ENCODE measurements at regions not wholly inside any gene's neighbourhood (a gene's known extent, or its start where the extent isn't known, plus 50 kb on each side); places are given as distances from the start of the nearest gene placed in this dataset.

DNA sequence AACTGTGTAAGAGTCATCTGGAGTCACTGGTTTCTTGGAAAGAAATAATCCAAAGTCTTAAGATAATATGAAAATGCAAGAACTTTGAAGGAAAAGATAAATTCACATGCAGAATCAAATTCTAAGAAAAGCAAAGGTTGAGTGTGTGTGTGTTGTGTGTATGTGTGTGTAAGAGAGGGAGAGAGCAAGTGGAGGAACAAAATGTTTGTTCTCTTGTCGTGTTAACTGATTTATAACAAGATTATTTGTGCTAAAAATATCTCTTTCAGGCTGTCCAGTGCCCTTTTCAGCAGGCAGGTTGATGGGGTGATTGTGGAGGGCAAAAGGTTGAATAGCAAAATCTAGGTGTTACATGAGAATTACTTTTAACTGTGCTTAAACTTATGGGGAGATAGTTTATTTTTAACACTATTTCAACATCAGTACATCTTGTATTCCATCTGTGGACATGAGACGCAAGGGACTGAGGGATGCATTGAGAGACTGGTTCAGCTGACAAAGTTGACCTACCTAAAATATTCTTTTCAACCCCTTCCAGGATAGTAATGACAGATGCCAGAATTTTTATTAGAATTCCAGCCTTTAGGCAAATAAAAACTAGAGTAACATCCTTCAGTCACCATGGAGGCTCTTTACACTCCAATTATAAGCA is 342.4 kb upstream of the CD180 start:
- in situ Hi-C loops (cut with HindIII; ENCODE audit: low pct_unique_long_range_greater_than_20kb, low sequenced_read_pairs) = no loop called here
- no peak for DNase-seq (ENCODE audit: low read depth, low spot score)

DNA sequence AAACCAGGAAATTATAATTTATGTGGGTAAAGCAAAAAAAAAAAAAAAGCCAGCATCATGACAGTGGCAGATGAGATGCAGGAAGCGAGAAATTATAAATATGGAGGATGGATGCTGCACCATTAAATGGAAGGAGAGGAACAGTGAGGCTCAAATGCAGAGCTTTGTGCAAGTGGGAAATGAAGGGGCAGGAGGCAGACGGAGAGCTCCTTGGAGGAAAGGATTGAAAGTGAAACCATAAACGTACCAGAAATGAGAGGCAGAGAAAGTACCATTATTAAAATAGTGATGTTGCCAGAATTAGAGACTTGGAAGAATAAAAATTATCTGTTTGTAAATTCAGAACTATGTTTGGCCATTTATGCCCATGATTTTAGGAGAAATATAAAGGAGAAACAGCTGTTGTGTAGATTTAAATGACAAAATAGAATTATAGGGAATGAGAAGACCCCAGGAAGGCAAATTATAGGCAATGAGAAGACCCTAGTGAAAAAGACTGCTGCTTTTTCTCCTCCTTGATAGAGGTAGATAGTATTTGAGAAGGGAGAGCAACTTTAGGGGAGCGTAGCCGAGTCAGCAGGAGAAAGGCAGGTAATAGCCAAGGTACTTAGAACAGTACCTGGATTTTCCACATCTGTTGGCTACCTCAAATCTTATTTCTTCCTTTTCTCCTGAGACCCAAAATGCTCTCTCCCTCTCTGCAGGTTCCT is 341.0 kb upstream of the CD180 start:
- in situ Hi-C loops (cut with HindIII; ENCODE audit: low pct_unique_long_range_greater_than_20kb, low sequenced_read_pairs) = no loop called here

DNA sequence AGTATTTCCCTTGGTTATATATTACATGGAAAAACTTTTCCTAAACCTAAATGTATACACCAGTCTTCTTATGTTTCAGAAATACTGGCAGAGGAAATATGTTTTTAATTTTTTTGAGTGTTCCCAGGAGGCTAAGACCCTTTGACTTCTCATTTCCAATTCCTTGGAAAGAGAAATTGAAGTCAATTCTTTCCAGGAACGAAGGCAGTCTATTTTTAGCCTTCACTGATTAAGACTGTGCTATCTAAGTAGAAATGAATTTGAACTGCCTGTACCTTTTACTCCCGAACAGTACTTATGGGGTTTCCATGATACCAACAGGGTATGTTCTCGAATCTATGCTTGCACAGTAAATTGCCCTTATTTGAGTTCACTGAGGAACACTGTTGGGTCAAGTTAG is 340.3 kb upstream of the CD180 start:
- in situ Hi-C loops (cut with HindIII; ENCODE audit: low pct_unique_long_range_greater_than_20kb, low sequenced_read_pairs) = no loop called here
- DNase-seq (ENCODE audit: low read depth, low spot score) = no peak

More for the DNA sequence above, 341.0 kb upstream of the CD180 start:
- DNase-seq (ENCODE audit: low read depth, low spot score) = peak; percentile 26

DNA sequence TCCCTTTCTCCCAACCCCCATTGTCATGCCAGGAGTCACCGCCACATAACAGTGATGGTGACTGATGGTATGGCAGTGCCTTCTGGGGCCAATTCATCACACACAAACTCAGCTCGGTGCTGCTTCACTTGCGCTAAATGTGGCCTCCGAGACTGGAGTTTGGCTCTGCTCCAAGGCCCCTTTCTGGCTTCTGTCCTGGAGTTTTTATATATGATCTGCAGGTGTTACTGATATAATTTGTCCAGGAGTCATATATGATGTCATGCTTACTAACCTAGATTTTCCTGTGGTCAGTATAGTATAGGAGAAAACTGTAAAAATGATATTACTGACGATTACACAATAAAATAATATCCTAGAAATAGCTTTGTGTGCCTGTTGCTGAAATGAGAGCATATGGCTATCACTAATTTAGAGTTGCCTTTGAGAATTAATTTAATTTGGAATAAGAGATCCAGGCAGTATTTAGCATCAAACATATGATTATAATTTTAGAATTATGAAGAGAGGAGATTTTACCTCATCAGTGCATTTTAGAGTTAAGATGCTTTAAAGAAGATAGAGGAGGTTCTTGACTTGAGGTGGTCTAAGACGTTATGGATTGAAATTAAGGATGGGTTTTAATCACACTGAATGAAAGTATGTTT is 334.1 kb upstream of the CD180 start:
- in situ Hi-C loops (cut with HindIII; ENCODE audit: low pct_unique_long_range_greater_than_20kb, low sequenced_read_pairs) = no loop called here
- DNase-seq (ENCODE audit: low read depth, low spot score) = no peak

DNA sequence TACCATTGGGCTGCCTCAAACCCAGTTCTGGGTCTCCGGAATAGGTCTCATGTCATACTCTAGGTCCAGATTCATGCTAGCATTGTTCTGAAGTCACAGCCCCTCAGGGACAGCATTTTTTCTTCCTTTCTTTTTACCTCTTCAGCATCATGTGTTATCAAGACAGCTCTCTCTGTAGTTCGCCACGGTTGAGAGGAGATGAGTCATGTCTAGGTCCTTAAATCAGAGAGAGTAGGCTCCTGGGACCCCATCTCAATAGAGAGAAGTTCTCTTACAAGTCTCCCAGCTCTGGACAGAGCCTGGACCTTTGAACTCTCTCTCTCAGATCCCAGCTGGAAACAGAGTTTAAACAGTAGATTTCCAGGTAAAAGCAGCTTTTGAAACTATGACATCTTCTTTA is 332.4 kb upstream of the CD180 start:
- in situ Hi-C loops (cut with HindIII; ENCODE audit: low pct_unique_long_range_greater_than_20kb, low sequenced_read_pairs) = no loop called here

DNA sequence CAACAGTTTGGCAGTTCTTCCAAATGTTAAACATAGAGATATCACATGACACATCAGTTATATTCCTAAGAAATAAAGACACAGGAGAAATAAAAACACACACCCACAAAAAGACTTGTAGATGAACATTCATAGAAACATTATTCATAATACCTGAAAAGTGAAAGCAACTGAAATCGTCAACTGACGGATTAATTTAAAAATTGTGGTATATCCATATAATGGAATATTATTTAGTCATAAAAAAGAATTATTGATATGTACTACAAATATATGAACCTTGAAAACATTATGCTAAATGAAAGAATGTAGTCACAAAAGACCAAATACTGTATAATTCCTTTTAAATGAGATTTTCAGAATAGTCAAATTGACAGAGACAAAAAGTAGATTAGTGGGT is 330.2 kb upstream of the CD180 start:
- no peak for DNase-seq (ENCODE audit: low read depth, low spot score)
- in situ Hi-C loops (cut with HindIII; ENCODE audit: low pct_unique_long_range_greater_than_20kb, low sequenced_read_pairs) = no loop called here

More for the DNA sequence above, 332.4 kb upstream of the CD180 start:
- DNase-seq (ENCODE audit: low read depth, low spot score) = no peak

DNA sequence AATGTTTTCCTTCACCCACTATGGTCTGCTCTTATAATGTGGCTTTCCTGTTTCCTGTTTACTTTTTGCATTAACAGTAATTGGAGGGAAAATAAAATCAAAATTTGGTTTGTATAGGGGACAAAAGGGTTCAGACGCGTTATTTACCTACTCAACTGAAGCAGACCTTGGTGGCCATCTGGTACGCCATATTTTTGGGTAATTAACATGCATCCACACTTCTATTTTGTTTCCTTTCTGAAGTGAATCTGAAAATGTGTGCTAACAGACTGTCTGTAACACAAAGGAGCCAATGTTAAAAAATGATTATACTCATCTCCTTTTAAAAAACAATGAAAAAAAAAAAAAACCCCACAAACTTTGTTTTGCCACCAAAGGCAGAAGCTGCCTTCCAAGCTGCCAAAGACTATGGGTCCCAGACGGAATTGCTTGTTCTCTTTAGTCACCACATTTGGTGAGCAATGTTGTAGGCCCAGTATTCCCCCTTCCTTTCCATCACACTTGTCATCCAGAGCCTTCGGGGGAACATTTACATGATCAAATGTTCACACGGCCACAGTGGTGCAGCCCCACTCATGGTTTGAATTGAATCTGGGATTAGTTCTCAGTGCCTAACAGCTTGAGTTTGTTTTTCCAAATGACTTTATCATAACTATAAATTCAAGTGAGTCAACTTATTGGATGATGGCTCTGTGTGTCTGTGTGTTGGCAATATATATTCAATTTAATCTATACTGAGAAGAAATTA is 323.7 kb upstream of the CD180 start:
- in situ Hi-C loops (cut with HindIII; ENCODE audit: low pct_unique_long_range_greater_than_20kb, low sequenced_read_pairs) = no loop called here
- no peak for DNase-seq (ENCODE audit: low read depth, low spot score)

- in situ Hi-C loops (cut with HindIII; ENCODE audit: low pct_unique_long_range_greater_than_20kb, low sequenced_read_pairs) = no loop called here
- DNase-seq (ENCODE audit: low read depth, low spot score) = no peak
These were observed 321.6 kb upstream of the CD180 start for GRCh38 chr5:67518227-67518626.

- no peak for DNase-seq (ENCODE audit: low read depth, low spot score)
- in situ Hi-C loops (cut with HindIII; ENCODE audit: low pct_unique_long_range_greater_than_20kb, low sequenced_read_pairs) = no loop called here
These were observed 320.5 kb upstream of the CD180 start for GRCh38 chr5:67516948-67517565.

DNA sequence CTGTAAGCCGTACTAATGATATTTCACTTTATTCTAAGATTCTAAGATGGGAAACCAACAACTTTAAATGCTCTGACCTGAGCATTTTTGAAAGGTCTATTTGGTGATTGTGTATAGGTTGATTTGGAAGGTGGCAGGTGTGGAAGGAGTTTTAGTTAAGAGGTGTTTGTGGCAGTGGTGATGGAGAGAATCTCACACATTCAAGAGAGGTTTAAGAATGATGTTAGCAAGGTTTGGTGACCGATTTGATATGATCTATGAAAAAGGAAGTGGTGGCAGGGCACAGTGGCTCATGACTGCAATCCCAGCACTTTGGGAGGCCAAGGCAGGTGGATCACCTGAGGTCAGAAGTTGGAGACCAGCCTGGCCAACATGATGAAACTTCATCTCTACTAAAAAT is 319.2 kb upstream of the CD180 start:
- no peak for DNase-seq (ENCODE audit: low read depth, low spot score)
- in situ Hi-C loops (cut with HindIII; ENCODE audit: low pct_unique_long_range_greater_than_20kb, low sequenced_read_pairs) = no loop called here

DNA sequence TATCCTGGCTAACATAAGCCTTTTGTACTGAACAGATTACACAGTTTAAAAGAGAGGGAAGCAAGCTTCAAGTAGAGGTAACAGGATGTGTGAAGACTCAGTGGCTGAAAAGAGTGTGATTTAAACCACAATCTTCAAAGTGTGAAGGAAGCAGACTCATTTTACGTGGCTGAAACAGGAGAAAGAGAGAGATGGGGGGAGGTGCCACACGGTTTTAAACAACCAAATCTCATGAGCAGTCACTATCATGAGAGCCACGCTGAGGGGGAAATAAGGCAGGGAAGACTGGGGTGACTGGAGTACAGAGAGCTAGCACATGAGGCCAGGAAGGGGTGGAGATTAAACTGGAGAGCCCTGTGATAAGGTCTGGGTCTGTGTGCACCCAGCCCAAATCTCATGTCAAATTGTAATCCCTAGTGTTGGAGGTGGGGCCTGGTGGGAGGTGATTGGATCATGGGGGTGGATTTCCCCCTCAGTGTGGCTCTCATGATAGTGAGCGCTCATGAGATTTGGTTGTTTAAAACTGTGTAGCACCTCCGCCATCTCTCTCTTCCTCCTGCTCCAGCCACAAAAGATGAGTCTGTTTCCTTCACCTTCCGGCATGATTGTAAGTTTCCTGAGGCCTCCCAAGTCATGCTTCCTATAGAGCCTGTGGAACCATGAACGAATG is 318.6 kb upstream of the CD180 start:
- DNase-seq (ENCODE audit: low read depth, low spot score) = no peak
- in situ Hi-C loops (cut with HindIII; ENCODE audit: low pct_unique_long_range_greater_than_20kb, low sequenced_read_pairs) = no loop called here

DNA sequence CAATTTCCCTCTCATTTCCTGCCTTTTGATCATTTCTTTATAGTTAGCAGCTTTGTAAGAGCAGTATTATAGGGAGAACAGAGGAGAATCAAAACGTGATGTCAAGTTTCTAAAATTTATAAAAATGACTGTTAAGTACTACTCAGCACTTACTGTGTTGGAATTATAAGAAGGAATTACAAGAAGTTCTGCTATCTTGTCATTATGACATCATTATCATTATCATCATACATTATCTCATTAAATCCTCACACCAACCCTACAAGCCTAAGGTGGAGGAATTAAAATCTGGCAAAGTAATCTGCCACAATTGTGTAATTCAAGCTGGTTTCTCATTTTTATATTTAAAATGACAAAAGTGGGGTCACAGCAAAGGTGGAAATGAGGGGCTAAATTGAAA is 316.2 kb upstream of the CD180 start:
- in situ Hi-C loops (cut with HindIII; ENCODE audit: low pct_unique_long_range_greater_than_20kb, low sequenced_read_pairs) = no loop called here

DNA sequence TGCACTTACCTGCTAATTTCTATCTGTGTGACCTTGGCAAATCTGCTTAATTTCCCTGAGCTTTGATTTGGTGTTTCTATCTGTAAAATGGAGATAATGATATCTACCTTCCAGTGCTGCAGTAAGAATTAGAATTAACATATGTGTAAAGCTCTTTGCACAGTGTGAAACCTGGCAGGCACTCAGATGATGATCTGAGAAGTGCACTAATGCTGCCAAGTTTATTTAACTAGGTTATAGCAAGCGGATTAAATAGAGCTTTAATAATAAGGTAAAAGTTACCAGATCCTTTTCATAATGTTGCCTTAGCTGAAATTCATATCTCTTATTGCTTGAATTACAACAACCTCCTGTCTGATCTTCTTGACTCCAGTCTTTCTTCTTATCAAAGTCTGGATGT is 315.3 kb upstream of the CD180 start:
- in situ Hi-C loops (cut with HindIII; ENCODE audit: low pct_unique_long_range_greater_than_20kb, low sequenced_read_pairs) = no loop called here
- DNase-seq (ENCODE audit: low read depth, low spot score) = no peak

More for the DNA sequence above, 316.2 kb upstream of the CD180 start:
- no peak for DNase-seq (ENCODE audit: low read depth, low spot score)

DNA sequence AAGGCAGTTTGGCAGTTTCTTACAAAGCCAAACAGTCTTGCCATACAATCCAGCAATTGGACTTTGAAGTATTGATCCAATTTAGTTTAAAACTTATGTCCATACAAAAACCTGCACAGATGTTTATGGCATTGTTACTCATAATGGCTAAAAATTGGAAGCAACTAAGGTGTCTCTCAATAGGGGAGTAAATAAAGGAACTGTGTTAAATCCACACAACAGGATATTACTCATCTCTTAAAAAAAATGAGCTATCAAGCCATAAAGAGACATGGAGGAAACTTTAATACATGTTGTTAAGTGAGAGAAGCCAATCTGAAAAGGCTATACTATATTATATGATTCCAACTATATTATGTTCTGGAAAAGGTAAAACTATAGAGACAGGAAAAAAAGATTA is 313.6 kb upstream of the CD180 start:
- in situ Hi-C loops (cut with HindIII; ENCODE audit: low pct_unique_long_range_greater_than_20kb, low sequenced_read_pairs) = no loop called here

GRCh38 chr5:67509402-67510186 is 313.0 kb upstream of the CD180 start:
- in situ Hi-C loops (cut with HindIII; ENCODE audit: low pct_unique_long_range_greater_than_20kb, low sequenced_read_pairs) = no loop called here
- no peak for DNase-seq (ENCODE audit: low read depth, low spot score)

More for the DNA sequence above, 313.6 kb upstream of the CD180 start:
- no peak for DNase-seq (ENCODE audit: low read depth, low spot score)

GRCh38 chr5:67506241-67506640 is 309.6 kb upstream of the CD180 start:
- in situ Hi-C loops (cut with HindIII; ENCODE audit: low pct_unique_long_range_greater_than_20kb, low sequenced_read_pairs) = no loop called here
- DNase-seq (ENCODE audit: low read depth, low spot score) = no peak

- no peak for DNase-seq (ENCODE audit: low read depth, low spot score)
- in situ Hi-C loops (cut with HindIII; ENCODE audit: low pct_unique_long_range_greater_than_20kb, low sequenced_read_pairs) = no loop called here
These were observed 306.4 kb upstream of the CD180 start for GRCh38 chr5:67502951-67503350.

Data from SK-MEL-5 (cell line).